Mesendoderm (in vitro differentiated cells): ENCODE measurements at regions not wholly inside any gene's neighbourhood (a gene's known extent, or its start where the extent isn't known, plus 50 kb on each side); places are given as distances from the start of the nearest gene placed in this dataset.
A peak's percentile ranks its signal among the peaks of the same experiment; 100 is the strongest.

Experiments
- DNase-seq: peaks from one replicate; pipeline ENCODE4 v3.0.0; 2013
- H2AK5ac ChIP-seq: 2 replicates; pipeline ENCODE4 v1.6.1; 2013; ENCODE audit warnings: low read length, inconsistent platforms
- H2BK120ac ChIP-seq: 2 replicates; pipeline ENCODE4 v1.6.1; 2013; ENCODE audit warnings: low read depth, mild to moderate bottlenecking, low read length, moderate library complexity, mixed read lengths
- H2BK15ac ChIP-seq: replicated peaks from 2 replicates; pipeline ENCODE4 v1.6.1; 2013; ENCODE audit warnings: low read depth, mild to moderate bottlenecking, moderate library complexity
- H2BK5ac ChIP-seq: 2 replicates; pipeline ENCODE4 v1.6.1; 2013; ENCODE audit warnings: low read length, inconsistent platforms
- H3K18ac ChIP-seq: 2 replicates; pipeline ENCODE4 v1.6.1; 2013; ENCODE audit warnings: mild to moderate bottlenecking, low read length, mixed read lengths
- H3K23ac ChIP-seq: one replicate; pipeline ENCODE4 v1.6.1; 2013; ENCODE audit warnings: low read length
- H3K27ac ChIP-seq: 2 replicates; pipeline ENCODE4 v1.5.1; 2013; ENCODE audit warnings: low read depth, mild to moderate bottlenecking, inconsistent platforms, low read length, moderate library complexity
- H3K27me3 ChIP-seq: 2 replicates; pipeline ENCODE4 v1.6.1; 2013; ENCODE audit warnings: low read length, control low read depth, mild to moderate bottlenecking, inconsistent platforms; ENCODE audit not compliant: insufficient read depth, poor library complexity
- H3K36me3 ChIP-seq: 2 replicates; pipeline ENCODE4 v1.6.1; 2013; ENCODE audit warnings: low read length, inconsistent platforms; ENCODE audit not compliant: control insufficient read depth, insufficient read depth
- H3K4ac ChIP-seq: one replicate; pipeline ENCODE4 v1.6.1; 2013; ENCODE audit warnings: low read depth, mild to moderate bottlenecking, low read length, moderate library complexity
- H3K4me1 ChIP-seq: 2 replicates; pipeline ENCODE4 v1.6.1; 2013; ENCODE audit warnings: low read depth, low read length, inconsistent platforms; ENCODE audit not compliant: control insufficient read depth
- H3K4me2 ChIP-seq: 2 replicates; pipeline ENCODE4 v1.6.1; 2013; ENCODE audit warnings: low read length
- H3K4me3 ChIP-seq: 2 replicates; pipeline ENCODE4 v1.5.1; 2013; ENCODE audit warnings: mild to moderate bottlenecking, low read length
- H3K56ac ChIP-seq: one replicate; pipeline ENCODE4 v1.6.1; 2013; ENCODE audit warnings: low read length
- H3K79me1 ChIP-seq: 2 replicates; pipeline ENCODE4 v1.6.1; 2013; ENCODE audit warnings: low read length, inconsistent platforms
- H3K79me2 ChIP-seq: 2 replicates; pipeline ENCODE4 v1.6.1; 2013; ENCODE audit warnings: mild to moderate bottlenecking, low read length; ENCODE audit not compliant: control insufficient read depth, insufficient read depth
- H3K9ac ChIP-seq: 2 replicates; pipeline ENCODE4 v1.6.1; 2013; ENCODE audit warnings: low read length, inconsistent platforms
- H4K5ac ChIP-seq: one replicate; pipeline ENCODE4 v1.6.1; 2013; ENCODE audit warnings: low read length
- H4K8ac ChIP-seq: one replicate; pipeline ENCODE4 v1.6.1; 2013; ENCODE audit warnings: low read depth, mild to moderate bottlenecking, control low read depth, low read length, moderate library complexity
- WGBS: extraction: QIAGEN DNeasy Blood & Tissue Kit; methylation state at CpG from one replicate; pipeline ENCODE4 v1.1.7; 2013; ENCODE audit warnings: low lambda C conversion rate, missing lambda C conversion rate; ENCODE audit not compliant: insufficient coverage; ENCODE audit errors: extremely low coverage; 5-methylcytosine and 5-hydroxymethylcytosine counted together

- Histone ChIP-seq H3K79me1 (no peaks in the 10 kb centered on the region), H2BK15ac (no peak overlapping the region), H3K18ac (no peak overlapping the region), H3K27ac (no peak overlapping the region), H3K27me3 (no peaks in the 10 kb centered on the region), H3K4me2 (no peak overlapping the region), H3K9ac (no peak overlapping the region), H4K5ac (no peak overlapping the region), H3K36me3 (no peaks in the 10 kb centered on the region), H2BK5ac (no peak overlapping the region), H4K8ac (no peak overlapping the region), H3K4me3 (no peak overlapping the region), H2BK120ac (no peak overlapping the region), H3K23ac (no peak overlapping the region), H3K4me1 (no peaks in the 10 kb centered on the region), H3K4ac (no peak overlapping the region), H2AK5ac (no peak overlapping the region), H3K56ac (no peak overlapping the region), H3K79me2 (no peaks in the 10 kb centered on the region)
- WGBS: no CpG with 5 or more reads among the region's 13 CpGs
- no peak for DNase-seq
Measured at GRCh38 chr2:20880221-20880771, 57.4 kb upstream of the LDAH start.

- no peak overlapping the region for H2AK5ac ChIP-seq
- no peaks in the 10 kb centered on the region for H3K79me2 ChIP-seq
- no peak overlapping the region for H3K4ac ChIP-seq
- H3K4me2 ChIP-seq: no peak overlapping the region
- no peak for DNase-seq
- H2BK15ac ChIP-seq: no peak overlapping the region
- H3K27ac ChIP-seq: peak overlapping the region; percentile 23
- H3K79me1 ChIP-seq: no peaks in the 10 kb centered on the region
- no peaks in the 10 kb centered on the region for H3K36me3 ChIP-seq
- H3K56ac ChIP-seq: no peak overlapping the region
- no peak overlapping the region for H2BK120ac ChIP-seq
- H3K18ac ChIP-seq: no peak overlapping the region
- H3K27me3 ChIP-seq: no peaks in the 10 kb centered on the region
- H3K4me3 ChIP-seq: no peak overlapping the region
- no peak overlapping the region for H3K23ac ChIP-seq
- H3K9ac ChIP-seq: no peak overlapping the region
- H3K4me1 ChIP-seq: no peaks in the 10 kb centered on the region
- WGBS: no CpG with 5 or more reads among the region's 5 CpGs
- H4K8ac ChIP-seq: no peak overlapping the region
- no peak overlapping the region for H4K5ac ChIP-seq
- H2BK5ac ChIP-seq: no peak overlapping the region
Measured at GRCh38 chr2:20879221-20879620, 56.3 kb upstream of the LDAH start.

GRCh38 chr2:20877960-20878359, 55.1 kb upstream of the LDAH start:
- no peak overlapping the region for H3K23ac ChIP-seq
- H3K79me2 ChIP-seq: no peaks in the 10 kb centered on the region
- no peak overlapping the region for H3K4ac ChIP-seq
- H2BK15ac ChIP-seq: no peak overlapping the region
- H3K36me3 ChIP-seq: no peaks in the 10 kb centered on the region
- no peaks in the 10 kb centered on the region for H3K27me3 ChIP-seq
- H2BK120ac ChIP-seq: no peak overlapping the region
- no peak overlapping the region for H3K56ac ChIP-seq
- no CpG with 5 or more reads among the region's 2 CpGs for WGBS
- H3K4me2 ChIP-seq: no peak overlapping the region
- H3K4me3 ChIP-seq: no peak overlapping the region
- no peaks in the 10 kb centered on the region for H3K4me1 ChIP-seq
- H3K79me1 ChIP-seq: no peaks in the 10 kb centered on the region
- H2AK5ac ChIP-seq: no peak overlapping the region
- H3K27ac ChIP-seq: no peak overlapping the region
- DNase-seq: no peak
- no peak overlapping the region for H2BK5ac ChIP-seq
- H4K5ac ChIP-seq: no peak overlapping the region
- H3K18ac ChIP-seq: no peak overlapping the region
- H4K8ac ChIP-seq: no peak overlapping the region
- H3K9ac ChIP-seq: no peak overlapping the region
